Fibroblast of skin of left quadriceps (primary cell): ENCODE measurements at regions not wholly inside any gene's neighbourhood (a gene's known extent, or its start where the extent isn't known, plus 50 kb on each side); places are given as distances from the start of the nearest gene placed in this dataset.
A peak's percentile ranks its signal among the peaks of the same experiment; 100 is the strongest.

Source experiments
- DNase-seq, 2 experiments: peaks; one replicate each; pipeline ENCODE4 v3.0.0-alpha.2; 2013; ENCODE audit warnings: low read depth in 2 of 2

DNA sequence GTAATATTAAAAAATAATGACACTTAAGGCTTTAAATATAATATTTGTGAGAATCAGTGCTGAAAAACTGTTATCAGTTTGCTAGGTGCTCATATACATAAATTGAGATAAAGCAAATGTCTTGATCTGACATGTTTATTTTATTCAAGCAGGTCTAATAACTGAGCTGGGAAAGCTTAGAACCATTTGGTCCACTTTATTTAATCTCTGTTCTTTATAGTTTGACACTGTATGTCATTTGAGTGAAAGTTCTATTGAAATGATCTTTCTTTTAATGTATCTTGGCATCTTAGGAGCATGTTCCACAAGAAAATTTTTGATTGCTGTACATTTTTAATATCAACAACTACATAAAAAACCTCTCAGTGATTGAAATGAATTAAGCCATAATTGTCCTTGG lies 772.0 kb upstream of the NRSN1 start:
- DNase-seq = no peak

DNA sequence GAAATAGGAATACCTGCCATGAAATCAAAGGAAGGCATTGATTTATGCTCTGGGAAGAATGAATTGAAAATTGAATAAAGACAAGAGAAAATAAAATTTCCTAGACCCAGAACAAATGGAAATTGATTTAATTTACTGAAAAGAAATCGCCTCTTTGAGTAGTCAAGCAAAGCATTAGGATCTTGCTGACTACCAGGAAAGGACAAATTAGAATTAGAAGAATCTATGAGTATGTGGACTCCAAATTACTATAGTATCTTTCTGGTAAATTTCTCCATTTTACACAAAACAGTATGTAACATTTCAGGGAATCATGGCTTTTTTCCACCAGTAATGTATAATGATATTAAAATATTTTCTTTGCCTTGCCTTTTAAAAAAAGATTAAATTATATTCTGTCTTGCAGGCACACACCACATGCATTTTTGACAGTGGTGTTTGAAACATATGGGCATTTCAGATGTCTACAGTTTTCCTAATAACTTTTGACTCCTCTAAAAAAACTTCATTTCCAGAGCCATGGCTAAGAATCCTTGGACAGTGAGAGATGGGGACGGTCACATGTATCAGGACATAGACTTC lies 768.7 kb upstream of the NRSN1 start:
- DNase-seq = no peak

DNA sequence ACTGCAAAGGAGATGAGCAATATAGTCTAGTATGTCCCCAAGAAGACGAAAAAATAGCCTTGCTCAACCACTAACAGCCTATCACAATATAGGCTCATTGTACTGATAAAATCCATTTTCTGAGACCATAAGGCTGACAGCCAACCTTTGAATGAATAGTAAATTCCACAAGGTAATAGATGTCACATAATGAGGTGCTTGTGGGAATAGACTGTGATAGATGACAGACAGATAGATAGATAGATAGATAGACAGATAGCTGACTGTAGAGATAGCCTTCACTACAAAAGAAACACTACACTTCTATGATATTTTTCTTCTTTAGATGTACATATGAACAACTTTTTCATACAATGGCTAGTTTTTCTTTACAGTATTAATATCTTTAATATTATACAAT lies 760.3 kb upstream of the NRSN1 start:
- DNase-seq = no peak

DNA sequence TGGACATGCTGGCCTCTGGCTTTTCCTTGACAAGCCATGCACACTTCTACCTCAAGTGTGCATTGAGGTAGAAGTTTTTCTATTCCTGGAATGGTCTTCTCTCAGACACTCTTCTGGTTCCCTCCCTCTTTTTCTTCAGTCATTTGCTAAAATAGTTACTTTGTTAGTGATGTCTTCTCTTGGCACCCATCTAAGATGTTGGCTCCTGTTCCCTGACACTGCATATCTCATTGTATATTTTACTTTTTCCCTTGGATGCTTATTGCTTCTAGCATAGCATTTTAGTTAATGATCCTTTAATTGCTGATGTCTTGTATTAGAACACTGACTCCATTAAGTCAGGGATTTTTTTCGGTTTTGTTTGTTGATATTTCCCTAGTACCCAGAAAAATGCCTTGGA lies 758.7 kb upstream of the NRSN1 start:
- DNase-seq = no peak

DNA sequence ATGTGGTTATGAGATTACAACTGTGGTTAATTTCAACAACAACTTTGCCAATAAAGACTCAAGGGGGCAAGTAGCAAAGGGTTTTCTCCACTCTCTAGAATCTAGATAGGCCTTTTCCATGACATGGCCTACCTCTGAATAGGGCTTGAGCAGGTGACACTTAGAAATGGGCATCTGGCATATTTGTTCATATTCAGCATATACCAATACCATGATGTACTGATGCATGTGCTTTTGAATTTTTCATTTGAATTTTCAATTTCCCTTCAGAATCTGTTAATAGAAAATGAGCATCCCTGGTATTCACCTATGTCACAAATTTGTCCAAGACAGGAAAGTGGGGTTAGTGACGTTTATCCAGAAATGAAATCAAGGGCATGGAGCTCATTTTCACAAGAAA lies 757.5 kb upstream of the NRSN1 start:
- DNase-seq = no peak

DNA sequence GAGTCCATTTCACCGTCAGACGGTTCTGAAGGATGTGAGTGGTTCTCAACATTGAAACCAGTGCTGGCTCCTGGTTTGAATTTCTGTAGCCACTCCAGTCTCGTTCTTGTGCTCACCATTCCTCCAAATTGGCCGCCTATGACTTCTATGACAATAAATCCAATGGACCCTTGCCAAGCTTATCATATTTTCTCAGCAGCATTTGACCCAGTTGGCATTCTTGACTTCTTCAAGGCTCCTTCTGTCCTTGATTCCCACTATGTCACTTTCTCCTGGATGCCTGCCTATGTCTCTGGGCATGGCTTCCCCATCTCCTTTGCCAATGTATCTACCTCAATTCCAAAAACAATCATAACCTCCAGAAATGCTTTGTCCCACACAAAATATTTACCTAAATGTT lies 756.0 kb upstream of the NRSN1 start:
- DNase-seq = no peak

DNA sequence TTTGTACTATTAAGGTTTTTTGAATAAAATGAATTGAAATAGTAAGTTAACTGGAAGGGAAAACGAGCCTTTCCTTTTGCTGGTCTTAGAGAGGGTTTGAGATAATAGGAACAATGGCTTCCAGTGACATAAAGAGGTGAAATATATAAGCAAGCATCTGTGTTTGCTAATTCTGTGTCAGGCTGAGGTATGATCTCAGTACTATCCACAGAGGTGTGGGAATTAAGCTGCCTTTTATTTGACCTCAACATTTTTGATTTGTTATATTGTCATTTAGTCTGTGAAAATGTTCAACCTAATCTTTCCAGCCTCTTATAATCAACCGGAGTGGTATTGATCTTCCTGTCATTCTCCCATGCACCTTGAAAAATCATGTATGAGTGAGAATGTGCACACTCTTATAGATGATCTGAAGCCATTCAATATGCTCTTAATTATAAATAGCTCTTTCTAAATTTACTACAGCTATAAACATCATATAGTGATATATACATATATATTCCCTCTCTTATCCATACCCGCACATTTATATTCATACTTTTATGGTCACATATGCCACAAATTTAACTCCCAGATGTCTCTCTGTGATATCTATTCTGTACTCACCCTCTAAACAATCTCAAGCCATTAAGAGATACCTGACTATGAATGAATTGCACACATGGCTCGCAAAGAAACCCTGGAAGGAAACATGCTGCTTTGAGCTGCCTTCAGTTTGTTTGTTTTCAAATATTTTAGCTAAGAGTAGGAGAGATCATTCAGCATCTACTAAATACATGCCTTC lies 754.7 kb upstream of the NRSN1 start:
- no peak for DNase-seq

DNA sequence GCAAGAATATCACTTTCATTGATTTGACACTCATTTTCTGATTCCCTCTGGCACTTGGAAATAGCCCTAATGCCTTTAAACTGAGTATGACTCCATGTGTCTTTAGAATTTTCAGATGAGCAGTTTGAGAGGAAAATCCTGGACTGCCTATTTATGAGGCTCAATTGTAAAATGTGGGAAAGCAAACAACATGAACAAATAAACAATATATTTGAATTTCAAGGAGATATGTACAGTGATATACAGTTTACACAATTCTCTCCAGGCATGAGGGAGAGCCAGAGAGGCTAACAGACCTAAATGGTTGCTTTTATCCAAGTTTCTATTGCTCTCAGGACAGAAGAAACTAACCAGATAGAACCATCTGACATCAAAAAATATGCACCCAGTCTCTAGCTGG lies 748.2 kb upstream of the NRSN1 start:
- DNase-seq = no peak

DNA sequence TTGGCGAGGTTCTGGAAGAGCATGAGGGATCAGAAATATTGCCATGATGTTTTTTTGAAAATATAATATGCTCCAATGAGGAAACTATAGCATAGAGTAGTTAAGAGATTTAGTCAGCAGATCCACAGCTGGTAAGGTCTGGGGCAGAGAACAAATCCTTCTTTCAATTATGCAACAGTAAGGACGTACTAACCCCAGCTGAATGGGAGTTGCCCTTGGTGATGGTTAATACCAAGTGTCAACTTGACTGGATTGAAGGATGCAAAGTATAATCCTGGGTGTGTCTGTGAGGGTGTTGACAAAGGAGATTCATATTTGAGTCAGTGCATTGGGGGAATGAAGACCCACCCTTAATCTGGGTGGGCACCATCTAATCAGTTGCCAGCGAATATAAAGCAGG lies 745.5 kb upstream of the NRSN1 start:
- DNase-seq = no peak

DNA sequence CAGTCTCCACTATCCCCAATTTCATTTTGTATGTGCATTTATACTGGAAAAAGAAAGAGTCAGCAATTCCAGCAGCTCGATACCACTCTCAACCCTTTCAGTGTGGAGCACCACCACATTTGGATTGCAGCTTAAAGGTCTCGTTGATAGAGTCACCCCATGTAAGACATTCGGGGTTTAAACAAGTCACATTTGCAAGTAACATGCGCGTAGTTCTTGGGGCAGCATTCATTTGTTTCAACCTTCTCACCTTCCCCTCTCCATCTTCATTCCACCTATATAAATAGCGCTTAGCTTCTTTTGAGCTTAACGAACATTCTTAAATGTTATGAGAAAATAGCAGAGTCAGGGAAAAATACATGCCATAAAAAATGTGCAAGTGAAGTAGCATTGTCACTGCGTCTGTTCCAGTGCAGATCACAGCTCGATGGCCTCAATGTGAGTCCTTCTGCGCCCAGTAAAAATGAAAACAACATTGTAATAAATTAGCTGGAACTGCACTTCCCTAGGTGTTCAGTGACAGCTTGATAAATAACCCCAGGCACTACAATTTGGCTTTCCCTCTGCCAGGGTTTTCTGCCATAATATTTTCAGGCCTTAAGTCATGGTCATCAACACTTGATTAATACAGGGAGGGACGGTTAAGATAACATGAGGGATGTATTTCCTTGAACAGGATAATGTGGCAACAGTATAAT lies 737.8 kb upstream of the NRSN1 start:
- no peak for DNase-seq

DNA sequence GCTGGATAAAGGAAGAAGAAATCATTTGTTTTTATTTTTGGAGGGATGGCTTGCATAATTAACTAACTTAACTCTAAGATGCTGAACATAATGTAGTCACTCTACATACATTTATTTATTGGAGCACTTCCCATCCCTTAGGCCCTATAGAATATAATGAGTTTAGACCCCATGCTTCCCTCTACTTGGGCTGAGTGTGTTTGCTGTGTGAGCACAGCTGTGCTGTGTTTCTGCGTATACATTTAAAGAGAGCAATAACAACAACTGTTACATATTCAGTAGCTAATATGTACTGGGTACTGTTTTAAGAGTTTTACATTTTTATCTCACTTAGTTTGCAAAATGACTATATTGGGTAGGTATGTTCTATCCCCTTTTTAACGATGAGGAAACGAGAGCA lies 736.6 kb upstream of the NRSN1 start:
- DNase-seq = no peak

DNA sequence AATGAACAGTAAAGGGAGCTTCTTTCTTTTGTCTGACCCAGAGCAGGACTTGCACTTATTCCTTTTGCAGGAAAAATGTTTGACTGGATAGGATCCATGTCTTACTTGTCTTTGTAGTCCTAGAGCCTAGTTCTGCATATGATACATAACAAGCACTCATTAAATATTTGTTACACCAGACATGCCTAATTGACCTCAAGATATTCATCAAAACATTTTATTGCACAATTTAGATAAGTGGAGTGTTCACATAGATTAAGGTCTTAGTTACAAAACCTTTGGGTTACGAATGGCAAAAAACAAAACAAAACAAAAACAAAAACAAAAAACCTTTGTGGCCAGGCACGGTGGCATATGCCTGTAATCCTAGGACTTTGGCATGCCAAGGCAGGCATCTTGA lies 735.8 kb upstream of the NRSN1 start:
- no peak for DNase-seq

DNA sequence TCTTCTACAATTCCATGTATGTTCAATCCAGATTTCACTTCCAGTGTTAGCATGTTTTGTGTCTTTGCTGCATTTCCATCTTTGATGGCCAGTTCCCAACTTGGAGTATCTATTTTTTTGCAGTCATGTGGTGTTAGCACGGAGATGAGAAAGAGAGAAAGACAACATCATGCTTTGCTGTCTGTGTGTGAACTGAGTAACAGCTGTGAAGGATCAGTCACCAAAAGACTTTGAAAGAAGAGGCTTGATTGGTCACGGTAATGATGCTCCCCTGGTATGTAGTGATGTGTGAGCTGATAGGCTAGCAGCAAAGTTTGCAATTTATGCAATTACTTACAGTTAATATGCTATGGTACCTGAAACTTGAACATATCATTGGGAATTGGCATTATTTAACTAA lies 731.3 kb upstream of the NRSN1 start:
- no peak for DNase-seq

DNA sequence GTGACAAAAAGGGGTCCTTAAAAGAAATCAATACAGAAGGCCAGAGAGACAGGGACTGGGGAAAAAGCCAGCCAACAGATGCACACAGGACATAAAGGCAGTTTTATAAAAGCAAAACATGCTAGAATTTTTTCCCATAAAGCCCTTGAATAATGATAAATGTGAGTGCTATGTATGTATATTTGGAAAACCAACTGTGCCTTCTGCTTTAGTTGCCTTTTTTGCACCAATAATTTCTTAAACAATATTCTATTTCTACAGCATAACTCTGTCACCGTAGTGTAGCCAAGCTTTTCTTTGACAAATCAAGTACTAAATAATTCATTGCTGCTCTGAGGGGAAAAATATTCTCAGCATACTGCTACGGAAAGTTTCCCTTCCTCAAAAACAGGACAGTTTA lies 730.6 kb upstream of the NRSN1 start:
- no peak for DNase-seq

DNA sequence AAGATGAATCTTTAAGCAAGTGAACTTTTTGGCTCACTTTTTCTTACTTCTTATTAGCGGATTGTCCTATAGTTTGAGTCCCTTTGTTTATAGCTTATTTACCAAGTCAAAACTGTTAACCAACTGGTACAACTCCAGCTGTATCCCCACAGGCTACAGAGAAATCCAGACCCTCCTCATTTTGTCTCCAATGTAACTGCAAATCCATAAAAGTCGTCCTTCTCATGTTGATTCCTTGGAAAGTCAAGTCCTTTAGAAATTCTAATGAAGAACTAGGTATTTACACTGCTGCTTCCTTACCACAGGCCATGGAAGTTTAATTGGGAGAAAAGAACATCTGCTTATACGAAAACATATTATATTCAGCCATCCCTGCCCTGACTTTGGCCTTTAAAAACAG lies 729.1 kb upstream of the NRSN1 start:
- DNase-seq = no peak

DNA sequence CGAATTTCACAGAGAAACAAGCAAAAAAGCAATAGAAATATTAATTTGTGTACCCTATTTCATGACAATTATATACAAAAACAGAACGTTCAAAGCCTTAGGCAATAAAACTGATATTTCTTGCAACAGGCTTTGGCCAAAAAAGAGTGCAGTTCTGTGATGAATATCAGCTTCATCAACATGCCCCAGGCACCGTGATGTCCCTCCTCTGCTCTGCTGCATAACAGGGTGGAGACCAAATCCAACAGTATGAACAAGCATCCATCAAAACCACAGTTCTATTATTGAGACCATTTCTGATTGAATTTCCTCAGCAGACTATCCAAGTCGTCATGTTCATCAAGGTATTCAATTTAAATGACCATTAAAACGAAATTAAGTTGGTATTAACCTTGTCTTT lies 722.6 kb upstream of the NRSN1 start:
- no peak for DNase-seq

DNA sequence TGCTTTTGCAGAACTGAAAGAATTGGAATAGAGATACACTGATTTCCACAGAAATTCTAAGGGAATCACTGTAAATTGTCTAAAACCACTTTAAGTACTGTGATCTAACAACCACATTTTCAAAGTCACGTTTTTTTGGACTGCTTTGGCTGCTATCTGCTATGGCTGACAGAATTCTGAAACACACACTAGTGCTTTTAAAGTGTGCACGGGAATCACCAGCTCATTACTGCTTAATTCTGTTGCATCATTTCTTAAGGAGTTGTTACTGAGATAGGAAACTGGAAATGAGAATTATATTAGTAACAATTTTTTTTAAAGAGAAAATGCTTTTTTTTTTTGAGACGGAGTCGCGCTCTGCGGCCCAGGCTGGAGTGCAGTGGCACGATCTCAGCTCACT lies 716.5 kb upstream of the NRSN1 start:
- no peak for DNase-seq

DNA sequence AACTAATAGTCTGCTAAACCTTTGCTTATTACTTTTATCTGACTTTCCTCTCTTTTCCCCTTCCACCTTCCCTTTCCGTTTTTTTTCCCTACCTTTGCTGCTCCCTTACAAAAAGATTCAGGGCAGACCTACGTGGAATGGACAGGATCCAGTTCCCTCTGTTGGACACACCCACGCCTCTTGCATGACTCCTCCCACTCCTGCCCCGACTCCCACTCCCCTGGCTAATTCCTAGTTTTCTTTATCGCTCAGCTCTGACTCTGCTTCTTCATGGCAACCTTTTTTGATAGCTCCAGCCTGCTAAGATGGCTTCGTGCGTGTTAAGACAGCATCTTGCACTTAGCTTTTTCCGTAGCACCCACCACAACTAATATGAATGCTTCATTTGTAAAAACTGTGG lies 715.6 kb upstream of the NRSN1 start:
- no peak for DNase-seq

DNA sequence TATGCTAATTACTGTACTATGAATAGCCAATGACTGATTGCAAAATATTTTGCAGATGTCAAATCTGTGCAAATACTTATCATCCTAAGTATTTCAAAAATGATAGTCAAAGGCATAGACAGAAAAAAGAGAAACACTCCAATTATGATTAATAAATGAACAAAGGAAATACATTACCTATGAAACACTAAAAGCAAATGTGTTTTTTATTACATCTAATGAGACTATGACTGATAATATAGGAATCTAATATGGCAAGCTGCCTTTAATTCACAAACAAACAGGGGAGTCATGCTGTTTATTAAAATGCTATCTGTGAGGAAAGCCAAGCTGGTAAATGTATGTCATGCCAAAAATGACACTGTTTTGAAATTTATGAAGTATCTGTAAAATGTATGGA lies 713.2 kb upstream of the NRSN1 start:
- DNase-seq = peak; percentile 4 to 10

DNA sequence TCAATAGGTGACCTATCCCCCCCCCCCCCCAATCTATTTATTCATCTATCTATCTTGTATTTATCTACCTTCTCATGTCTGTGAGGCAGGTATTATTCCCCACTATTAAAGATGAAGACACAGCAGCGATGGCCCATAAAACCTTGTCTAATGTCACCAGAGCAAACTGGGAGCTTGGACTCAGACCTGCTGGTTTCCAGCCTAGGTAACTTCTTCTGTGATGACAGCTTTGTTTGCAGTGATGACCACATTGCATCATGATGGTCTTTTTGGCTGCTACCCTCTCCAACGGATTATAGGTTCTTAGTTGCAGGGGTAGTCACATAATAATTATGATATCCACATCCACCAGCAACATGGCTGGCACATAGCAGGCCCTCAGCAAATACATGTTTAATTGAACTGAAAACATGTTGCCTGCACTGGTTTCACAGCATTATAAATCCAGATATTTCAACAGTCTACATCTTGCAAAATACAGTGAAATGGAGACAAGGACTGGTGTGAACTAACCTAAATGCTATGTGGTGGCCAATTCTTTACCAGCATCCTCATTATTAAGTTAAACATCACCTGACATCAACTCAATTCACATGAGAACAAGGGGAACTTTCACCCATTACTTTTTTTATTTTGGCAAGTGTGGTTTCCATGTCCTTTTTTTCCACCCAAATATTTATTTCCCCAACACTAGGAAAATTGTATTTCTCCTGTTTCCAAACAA lies 712.5 kb upstream of the NRSN1 start:
- peak; percentile 37 to 42 for DNase-seq

DNA sequence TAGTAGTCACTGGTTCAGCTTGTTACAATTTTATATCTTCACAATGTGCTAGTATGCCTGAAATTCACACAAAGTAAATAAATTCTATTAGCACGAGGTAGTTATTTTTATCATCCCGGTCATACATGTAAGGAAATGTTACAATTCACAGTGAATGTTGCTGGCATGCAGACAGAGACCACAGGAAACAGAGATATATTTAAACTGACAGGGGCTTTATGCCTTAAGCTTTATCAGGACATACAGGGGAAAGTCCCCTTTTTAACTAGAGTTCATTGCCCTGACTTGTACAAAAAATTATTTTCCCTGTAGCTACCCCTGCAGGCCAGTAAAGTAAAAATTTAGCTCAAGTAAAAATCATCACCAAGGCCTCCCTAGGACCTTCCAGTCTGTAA lies 712.0 kb upstream of the NRSN1 start:
- peak; percentile 90 to 92 for DNase-seq

DNA sequence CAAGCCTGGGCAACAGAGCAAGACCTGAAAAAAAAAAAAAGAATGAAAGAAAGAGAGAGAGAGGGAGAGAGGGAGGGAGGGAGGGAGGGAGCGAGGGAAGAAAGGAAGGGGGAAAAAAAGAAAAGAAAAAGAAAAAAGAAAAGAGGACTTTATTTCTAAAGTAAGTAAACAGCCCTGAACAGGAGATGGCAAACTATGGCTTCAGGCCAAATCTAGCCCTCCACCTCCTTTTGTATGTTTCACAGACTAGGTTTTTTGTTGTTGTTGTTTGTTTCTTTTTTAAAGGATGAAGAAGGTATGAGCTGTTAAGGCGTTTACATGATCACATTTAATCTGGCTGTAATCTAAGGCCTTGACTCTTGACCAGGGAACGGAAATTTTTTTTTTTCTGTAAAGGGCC lies 711.1 kb upstream of the NRSN1 start:
- DNase-seq = no peak
